Endothelial cell of umbilical vein (primary cell): ENCODE measurements at regions not wholly inside any gene's neighbourhood (a gene's known extent, or its start where the extent isn't known, plus 50 kb on each side); places are given as distances from the start of the nearest gene placed in this dataset.

ENCODE experiments used
- BruUV-seq: library from RNA; stranded (reverse); fragments of 400-500 nt; replicated peaks from 2 replicates; lab custom pipeline; 2021; lab: Mats Ljungman, UMichigan
- CTCF ChIA-PET: fragments of 300-600, 350-600 bp; sonication (Branson Sonifier 250); formaldehyde crosslinking; loops from one replicate; lab custom pipeline; 2021; ENCODE audit warnings: antibody characterized with exemption, inconsistent platforms; lab: Charles Lee
- POLR2A ChIA-PET: fragments of 300-600, 350-600 bp; sonication (Branson Sonifier 250); formaldehyde crosslinking; loops from one replicate; lab custom pipeline; 2021; ENCODE audit warnings: antibody characterized with exemption, inconsistent platforms; lab: Charles Lee
- DNase-seq: peaks from one replicate; pipeline ENCODE4 v3.0.0-alpha.2; 2011; ENCODE audit warnings: low read depth, low spot score
- FAIRE-seq: peaks from 2 replicates; lab custom pipeline; 2011; peaks lifted over from hg19 to GRCh38; lab: Jason Lieb, UNC
- H2AFZ ChIP-seq: 2 replicates; pipeline ENCODE4 v1.6.0; 2012; ENCODE audit warnings: low read depth, low read length, control low read depth, inconsistent platforms
- H3K27ac ChIP-seq: 2 replicates; pipeline ENCODE4 v1.5.1; 2011; ENCODE audit warnings: low read depth, mild to moderate bottlenecking, control low read depth, low read length, moderate library complexity; ENCODE audit not compliant: insufficient read depth
- H3K27me3 ChIP-seq, 2 experiments: 2 replicates each; pipeline versions ENCODE4 v1.6.0 to v1.6.1; 2011; ENCODE audit warnings: low read length in 2 of 2, mixed read lengths in 1 of 2; ENCODE audit not compliant: control insufficient read depth in 2 of 2, insufficient read depth in 2 of 2
- H3K36me3 ChIP-seq, 2 experiments: 2 replicates in 1 of 2; 3 replicates in 1 of 2; pipeline ENCODE4 v1.5.1; 2011; ENCODE audit warnings: low read length in 2 of 2, mild to moderate bottlenecking in 1 of 2, moderate library complexity in 1 of 2; ENCODE audit not compliant: control insufficient read depth in 2 of 2, insufficient read depth in 2 of 2; ENCODE audit errors: extremely low read depth in 1 of 2
- H3K4me1 ChIP-seq: 3 replicates; pipeline ENCODE4 v1.5.1; 2011; ENCODE audit warnings: mild to moderate bottlenecking, low read length; ENCODE audit not compliant: control insufficient read depth, insufficient read depth; ENCODE audit errors: extremely low read depth
- H3K4me2 ChIP-seq: 2 replicates; pipeline ENCODE4 v1.6.1; 2011; ENCODE audit warnings: low read length, control low read depth, mixed read lengths; ENCODE audit not compliant: insufficient read depth
- H3K4me3 ChIP-seq, 3 experiments: fragments of 200-600 bp in 1 of 3; sonication (generic), shearing (Covaris generic) in 1 of 3; replicated peaks in 1 of 3; 2 replicates each; pipeline ENCODE4 v1.5.1; 2011 to 2016; ENCODE audit warnings: control low read depth in 3 of 3, low read length in 3 of 3, mild to moderate bottlenecking in 2 of 3, inconsistent platforms in 1 of 3, low read depth in 1 of 3, moderate library complexity in 1 of 3; ENCODE audit not compliant: insufficient read depth in 1 of 3
- H3K79me2 ChIP-seq: 2 replicates; pipeline ENCODE4 v1.6.0; 2012; ENCODE audit warnings: low read length, inconsistent platforms; ENCODE audit not compliant: control insufficient read depth, insufficient read depth
- H3K9ac ChIP-seq: replicated peaks from 2 replicates; pipeline ENCODE3; 2011; ENCODE audit warnings: low read length, control low read depth; ENCODE audit not compliant: insufficient read depth; ENCODE audit errors: extremely low read depth
- H3K9me1 ChIP-seq: replicated peaks from 3 replicates; pipeline ENCODE4 v1.6.0; 2011; ENCODE audit warnings: mild to moderate bottlenecking, low read length; ENCODE audit not compliant: control insufficient read depth, insufficient read depth; ENCODE audit errors: extremely low read depth
- H3K9me3 ChIP-seq: replicated peaks from 2 replicates; pipeline ENCODE4 v1.5.1; 2012; ENCODE audit warnings: low read length, inconsistent platforms; ENCODE audit not compliant: control insufficient read depth, insufficient read depth
- H4K20me1 ChIP-seq: replicated peaks from 2 replicates; pipeline ENCODE3; 2011; ENCODE audit warnings: mild to moderate bottlenecking, low read length; ENCODE audit not compliant: control insufficient read depth, insufficient read depth; ENCODE audit errors: extremely low read depth
- CTCF ChIP-seq, 2 donors: IDR thresholded peaks; 1 replicate in 1 of 2; 2 replicates in 1 of 2; pipeline ENCODE4 v1.5.1; 2011; ENCODE audit warnings: low read length in 2 of 2, mild to moderate bottlenecking in 2 of 2, moderate library complexity in 2 of 2, control low read depth in 1 of 2, inconsistent platforms in 1 of 2, low read depth in 1 of 2; ENCODE audit not compliant: insufficient read depth in 1 of 2; ENCODE audit errors: extremely low read depth in 1 of 2
- EZH2 ChIP-seq: IDR thresholded peaks from 2 replicates; pipeline ENCODE4 v1.6.1; 2012; ENCODE audit warnings: borderline replicate concordance, low read depth, mild to moderate bottlenecking, moderate library complexity, low read length, inconsistent platforms; ENCODE audit not compliant: severe bottlenecking
- FOS ChIP-seq: IDR thresholded peaks from 2 replicates; pipeline ENCODE4 v1.6.1; 2011; ENCODE audit warnings: mild to moderate bottlenecking, low read length, moderate library complexity, borderline replicate concordance; ENCODE audit not compliant: insufficient read depth
- GATA2 ChIP-seq: IDR thresholded peaks from 2 replicates; pipeline ENCODE4 v1.7.0; 2011; ENCODE audit warnings: low read depth, mild to moderate bottlenecking, moderate library complexity, mixed read lengths, low read length; ENCODE audit not compliant: insufficient read length, insufficient read depth
- JUN ChIP-seq: IDR thresholded peaks from 2 replicates; pipeline ENCODE4 v1.6.1; 2011; ENCODE audit warnings: borderline replicate concordance, low read depth; ENCODE audit not compliant: insufficient read length, insufficient read depth
- MAX ChIP-seq: IDR thresholded peaks from 2 replicates; pipeline ENCODE4 v1.6.1; 2011; ENCODE audit not compliant: insufficient read depth, insufficient read length
- dilution Hi-C: fragments of 300-500 bp; cut with MboI; formaldehyde crosslinking; loops from one replicate; pipeline ENCODE4 v1.15.0; 2019; ENCODE audit warnings: low sequenced_read_pairs; ENCODE audit not compliant: extremely low pct_ligation_motif_present
- intact Hi-C: fragments of 100-400 bp; cut with micrococcal nuclease; formaldehyde crosslinking; loops from one replicate; pipeline ENCODE4 v1.10.0; 2022

- Histone ChIP-seq H3K4me1 (no peaks in the 10 kb centered on the region), H3K79me2 (no peaks in the 10 kb centered on the region), H3K4me3 (no peak overlapping the region), H3K4me2 (no peak overlapping the region), H4K20me1 (no peaks in the 10 kb centered on the region), H3K27ac (no peak overlapping the region), H3K9me1 (no peaks in the 10 kb centered on the region), H3K27me3 (no peaks in the 10 kb centered on the region), H3K36me3 (no peaks in the 10 kb centered on the region), H2AFZ (no peak overlapping the region), H3K9ac (no peak overlapping the region), H3K9me3 (no peaks in the 10 kb centered on the region)
- BruUV-seq = no TSS peak
- DNase-seq = no peak
- intact Hi-C loops (no loop called here), dilution Hi-C loops (no loop called here)
- ChIA-PET POLR2A (no interaction called here), CTCF (no interaction called here)
- no peak for TF ChIP-seq FOS
- TF ChIP-seq GATA2 = no peak
- no peak for FAIRE-seq
Measured at GRCh38 chr3:59451800-59452746, 402.2 kb upstream of the CFAP20DC start.

DNA sequence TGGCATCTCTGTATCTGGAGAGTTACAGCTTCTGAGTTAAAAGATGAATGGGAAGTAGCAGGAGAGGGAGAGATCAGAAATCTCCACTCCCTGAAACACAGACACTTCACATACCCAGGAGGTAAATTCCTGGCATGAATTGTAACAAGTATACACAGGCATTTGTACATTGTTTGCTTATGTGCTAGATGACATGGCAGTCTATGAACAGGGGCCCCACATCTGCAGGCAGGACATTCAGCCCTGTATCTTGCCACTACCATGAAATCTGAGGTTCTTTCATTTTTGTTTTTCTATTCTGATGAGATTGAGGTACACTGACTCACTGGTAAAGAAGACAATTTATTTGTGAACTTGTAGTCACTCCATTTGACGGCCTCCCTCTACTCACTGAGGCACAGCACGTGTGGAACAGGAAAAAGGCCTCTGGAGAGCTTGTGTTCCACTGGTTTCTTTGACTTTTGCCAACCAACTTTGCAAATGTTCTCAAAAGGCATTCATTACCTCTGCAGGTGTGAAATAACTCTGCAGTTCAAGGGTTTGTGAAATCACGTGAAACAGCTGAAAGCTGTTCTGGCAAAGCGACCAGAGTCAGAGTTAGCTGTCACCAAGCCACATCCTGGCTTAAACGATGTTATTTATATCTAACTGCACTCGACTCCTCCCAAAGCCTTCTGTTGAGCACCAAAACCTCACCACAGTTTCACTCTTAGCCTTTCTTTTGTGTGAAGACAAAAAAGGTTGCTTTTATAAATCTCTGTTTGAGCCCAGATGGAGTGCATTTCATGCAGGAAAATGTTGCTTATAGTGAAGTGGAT lies 401.3 kb upstream of the CFAP20DC start:
- intact Hi-C loops (no loop called here), dilution Hi-C loops (no loop called here)
- Histone ChIP-seq H3K36me3 (no peaks in the 10 kb centered on the region), H3K4me2 (no peak overlapping the region), H3K9ac (no peak overlapping the region), H3K4me3 (no peak overlapping the region), H3K9me1 (no peaks in the 10 kb centered on the region), H3K27me3 (no peaks in the 10 kb centered on the region), H3K27ac (no peak overlapping the region), H3K79me2 (no peaks in the 10 kb centered on the region), H2AFZ (no peak overlapping the region), H4K20me1 (no peaks in the 10 kb centered on the region), H3K9me3 (no peaks in the 10 kb centered on the region), H3K4me1 (no peaks in the 10 kb centered on the region)
- TF ChIP-seq JUN (no peak), MAX (no peak), CTCF (IDR thresholded peaks at IDR 0.05; ENCODE audit: extremely low read depth in 1 of 2, insufficient read depth in 1 of 2, low read depth in 1 of 2, low read length in 2 of 2) (no peak), EZH2 (no peak), GATA2 (no peak), FOS (no peak)
- DNase-seq (no peak), FAIRE-seq (no peak)
- POLR2A ChIA-PET = no interaction called here
- CTCF ChIA-PET = no interaction called here
- BruUV-seq = no TSS peak
